Mucosa of descending colon (tissue), 3 donors: ENCODE measurements at regions not wholly inside any gene's neighbourhood (a gene's known extent, or its start where the extent isn't known, plus 50 kb on each side); places are given as distances from the start of the nearest gene placed in this dataset.
A peak's percentile ranks its signal among the peaks of the same experiment; 100 is the strongest.

Experiments used
- ATAC-seq: fragments of 200-7000 bp; cut with Tn5 transposase; one replicate; pipeline ENCODE4 v1.9.1; 2020; ENCODE audit warnings: mild to moderate bottlenecking, moderate library complexity
- DNase-seq, 3 donors: peaks; one replicate each; pipeline ENCODE4 v3.0.0-alpha.2; 2020
- H3K36me3 ChIP-seq: fragments of 200-600 bp; one replicate; pipeline ENCODE4 v1.8.0; 2021; ENCODE audit warnings: low read depth, mild to moderate bottlenecking
- H3K4me1 ChIP-seq: fragments of 200-600 bp; one replicate; pipeline ENCODE4 v1.8.0; 2021; ENCODE audit warnings: low read depth, mild to moderate bottlenecking
- H3K4me3 ChIP-seq: fragments of 200-600 bp; one replicate; pipeline ENCODE4 v1.8.0; 2021; ENCODE audit warnings: mild to moderate bottlenecking
- H3K9me3 ChIP-seq: fragments of 200-600 bp; one replicate; pipeline ENCODE4 v1.8.0; 2021; ENCODE audit warnings: mild to moderate bottlenecking
- CTCF ChIP-seq: fragments of 200-600 bp; IDR thresholded peaks from one replicate; pipeline ENCODE4 v1.8.0; 2022; ENCODE audit warnings: antibody characterized with exemption, mild to moderate bottlenecking
- intact Hi-C, 2 donors: fragments of 100-400 bp; cut with DNase I in 1 of 2; cut with micrococcal nuclease in 1 of 2; formaldehyde crosslinking; loops; one replicate each; pipeline versions ENCODE4 v1.11.0 to v1.11.1; 2022; cut with DNase I, micrococcal nuclease
- donor health status: DM: no; HTN: no; CAD: no; lungs with moderate emphysema.
- donor health status: DM: no; HTN: no; CAD: no.
- donor health status: DM: no; HTN: yes; CAD: no.

- no peaks in the 10 kb centered on the region for H3K9me3 ChIP-seq
- DNase-seq (peak in 1 of 3 donors; percentile 5), ATAC-seq (peak; percentile 85)
- H3K4me1 ChIP-seq, result no peaks in the 10 kb centered on the region
- H3K4me3 ChIP-seq, result no peak overlapping the region
- H3K36me3 ChIP-seq, result no peaks in the 10 kb centered on the region
- TF ChIP-seq CTCF, result no peak
- intact Hi-C loops, result no loop called here
Measured at GRCh38 chr12:87661786-87662377, 367.3 kb downstream of the C12orf50 start.

GRCh38 chr12:87660987-87661774 lies 368.0 kb downstream of the C12orf50 start:
- H3K9me3 ChIP-seq, result no peaks in the 10 kb centered on the region
- no peaks in the 10 kb centered on the region for H3K36me3 ChIP-seq
- intact Hi-C loops, result no loop called here
- H3K4me1 ChIP-seq, result no peaks in the 10 kb centered on the region
- ATAC-seq (no peak), DNase-seq (no peak)
- TF ChIP-seq CTCF, result no peak
- H3K4me3 ChIP-seq, result no peak overlapping the region

GRCh38 chr12:87660291-87660690 lies 368.9 kb downstream of the C12orf50 start:
- no peak overlapping the region for H3K4me3 ChIP-seq
- intact Hi-C loops, result no loop called here
- no peak for ATAC-seq

GRCh38 chr12:87656311-87656710 lies 372.9 kb downstream of the C12orf50 start:
- intact Hi-C loops, result no loop called here
- ATAC-seq (no peak), DNase-seq (no peak)
- no peaks in the 10 kb centered on the region for H3K4me1 ChIP-seq
- no peaks in the 10 kb centered on the region for H3K36me3 ChIP-seq
- no peak overlapping the region for H3K4me3 ChIP-seq
- no peak for TF ChIP-seq CTCF
- H3K9me3 ChIP-seq, result no peaks in the 10 kb centered on the region

More at GRCh38 chr12:87660291-87660690, 368.9 kb downstream of the C12orf50 start:
- Histone ChIP-seq H3K9me3 (no peaks in the 10 kb centered on the region), H3K36me3 (no peaks in the 10 kb centered on the region), H3K4me1 (no peaks in the 10 kb centered on the region)
- no peak for TF ChIP-seq CTCF
- DNase-seq, result no peak

- DNase-seq, result no peak
- Histone ChIP-seq H3K36me3 (no peaks in the 10 kb centered on the region), H3K4me3 (no peak overlapping the region), H3K9me3 (no peaks in the 10 kb centered on the region), H3K4me1 (no peaks in the 10 kb centered on the region)
- no peak for ATAC-seq
- no peak for TF ChIP-seq CTCF
- intact Hi-C loops, result no loop called here
Measured at GRCh38 chr12:87651670-87652425, 377.4 kb downstream of the C12orf50 start.
